Nephron progenitor cell (in vitro differentiated cells): ENCODE measurements at regions not wholly inside any gene's neighbourhood (a gene's known extent, or its start where the extent isn't known, plus 50 kb on each side); places are given as distances from the start of the nearest gene placed in this dataset.

ENCODE experiments used
- DNase-seq: peaks from one replicate; pipeline ENCODE4 v3.0.0; 2021
- H3K27ac Mint-ChIP-seq: 2 replicates; pipeline ENCODE4 v1.8.0; 2021; ENCODE audit warnings: mild to moderate bottlenecking, moderate library complexity, mixed read lengths
- H3K27me3 Mint-ChIP-seq: 2 replicates; pipeline ENCODE4 v1.8.0; 2021; ENCODE audit warnings: mild to moderate bottlenecking, low read depth, mixed read lengths; ENCODE audit not compliant: poor library complexity
- H3K36me3 Mint-ChIP-seq: 2 replicates; pipeline ENCODE4 v1.8.0; 2021; ENCODE audit warnings: low read depth, mixed read lengths
- H3K4me1 Mint-ChIP-seq: 2 replicates; pipeline ENCODE4 v1.8.0; 2021; ENCODE audit warnings: mixed read lengths
- H3K4me3 Mint-ChIP-seq: 2 replicates; pipeline ENCODE4 v1.8.0; 2021; ENCODE audit warnings: mild to moderate bottlenecking, moderate library complexity, mixed read lengths
- H3K9me3 Mint-ChIP-seq: 2 replicates; pipeline ENCODE4 v1.8.0; 2021; ENCODE audit warnings: mild to moderate bottlenecking, moderate library complexity, mixed read lengths
- TF ChIP-seq, protein P1 (sequence below): fragments of 200-600 bp; sonication (generic); IDR thresholded peaks from 2 replicates; pipeline ENCODE4 v1.5.0; 2021; ENCODE audit warnings: antibody characterized with exemption

DNA sequence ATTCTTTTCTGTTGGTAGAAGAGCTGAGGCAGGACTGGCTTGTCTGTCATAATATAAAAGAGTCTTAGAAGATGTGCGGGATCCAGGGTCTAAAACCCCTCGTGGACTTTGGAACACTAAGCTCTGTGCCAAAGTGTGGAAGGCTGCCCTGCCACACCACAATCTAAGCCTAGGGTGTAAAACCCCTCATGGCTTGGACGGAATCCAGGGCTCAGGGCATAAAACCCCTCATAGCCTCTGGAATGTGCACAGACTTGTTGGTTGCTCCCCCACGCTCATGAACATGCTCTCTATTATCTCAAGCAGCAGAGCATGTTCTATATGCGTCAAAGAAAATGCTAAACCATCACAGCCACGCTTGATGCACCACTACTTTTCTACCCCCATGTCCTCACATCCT is 483.6 kb downstream of the GABRG1 start:
- H3K27me3 Mint-ChIP-seq: no peaks in the 10 kb centered on the region
- TF ChIP-seq, protein P1, sequence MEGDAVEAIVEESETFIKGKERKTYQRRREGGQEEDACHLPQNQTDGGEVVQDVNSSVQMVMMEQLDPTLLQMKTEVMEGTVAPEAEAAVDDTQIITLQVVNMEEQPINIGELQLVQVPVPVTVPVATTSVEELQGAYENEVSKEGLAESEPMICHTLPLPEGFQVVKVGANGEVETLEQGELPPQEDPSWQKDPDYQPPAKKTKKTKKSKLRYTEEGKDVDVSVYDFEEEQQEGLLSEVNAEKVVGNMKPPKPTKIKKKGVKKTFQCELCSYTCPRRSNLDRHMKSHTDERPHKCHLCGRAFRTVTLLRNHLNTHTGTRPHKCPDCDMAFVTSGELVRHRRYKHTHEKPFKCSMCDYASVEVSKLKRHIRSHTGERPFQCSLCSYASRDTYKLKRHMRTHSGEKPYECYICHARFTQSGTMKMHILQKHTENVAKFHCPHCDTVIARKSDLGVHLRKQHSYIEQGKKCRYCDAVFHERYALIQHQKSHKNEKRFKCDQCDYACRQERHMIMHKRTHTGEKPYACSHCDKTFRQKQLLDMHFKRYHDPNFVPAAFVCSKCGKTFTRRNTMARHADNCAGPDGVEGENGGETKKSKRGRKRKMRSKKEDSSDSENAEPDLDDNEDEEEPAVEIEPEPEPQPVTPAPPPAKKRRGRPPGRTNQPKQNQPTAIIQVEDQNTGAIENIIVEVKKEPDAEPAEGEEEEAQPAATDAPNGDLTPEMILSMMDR: no peak
- no peak for DNase-seq
- no peak overlapping the region for H3K27ac Mint-ChIP-seq
- H3K36me3 Mint-ChIP-seq: no peaks in the 10 kb centered on the region
- H3K4me1 Mint-ChIP-seq: no peaks in the 10 kb centered on the region
- H3K4me3 Mint-ChIP-seq: no peak overlapping the region
- H3K9me3 Mint-ChIP-seq: no peaks in the 10 kb centered on the region

DNA sequence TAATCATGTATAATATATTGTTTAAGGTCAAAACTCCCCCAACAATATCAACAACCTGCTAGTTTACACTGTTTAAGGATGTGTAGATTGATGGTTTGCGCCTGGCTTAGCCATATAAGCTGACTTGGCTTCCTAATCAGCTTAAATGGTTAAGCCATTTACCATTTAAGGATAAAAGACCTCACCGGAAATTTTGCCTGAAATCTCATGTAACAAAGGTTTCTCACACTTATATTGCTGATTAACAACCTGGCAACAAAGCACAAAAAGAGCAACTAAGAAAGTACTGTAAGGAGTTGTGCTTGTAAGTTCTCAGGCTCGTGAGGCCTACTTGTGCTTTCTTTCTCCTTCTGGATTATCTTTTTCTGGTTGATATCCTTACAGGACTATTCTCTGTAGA is 485.2 kb downstream of the GABRG1 start:
- DNase-seq: no peak
- H3K4me3 Mint-ChIP-seq: no peak overlapping the region
- TF ChIP-seq, protein P1: no peak
- no peak overlapping the region for H3K27ac Mint-ChIP-seq
- H3K4me1 Mint-ChIP-seq: no peaks in the 10 kb centered on the region
- H3K27me3 Mint-ChIP-seq: no peaks in the 10 kb centered on the region
- H3K9me3 Mint-ChIP-seq: no peaks in the 10 kb centered on the region
- H3K36me3 Mint-ChIP-seq: no peaks in the 10 kb centered on the region

DNA sequence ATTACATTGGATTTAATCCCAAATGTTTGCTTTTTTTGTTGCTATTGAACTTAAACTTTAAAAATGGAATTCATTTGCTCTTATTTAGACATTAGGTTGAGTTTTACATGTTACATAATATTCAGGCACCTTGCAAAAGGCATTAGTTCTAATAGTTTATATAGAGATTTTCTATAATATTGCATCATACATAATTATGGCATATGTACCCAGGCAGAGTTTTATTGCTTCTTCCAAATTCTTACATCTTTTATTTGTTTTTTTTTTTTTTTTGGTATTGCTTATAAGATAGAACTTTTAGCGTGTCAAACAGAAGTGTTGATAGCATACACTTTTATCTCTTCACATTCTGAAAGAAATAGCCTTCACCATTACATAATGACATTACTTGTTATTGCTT is 487.7 kb downstream of the GABRG1 start:
- Mint-ChIP-seq H3K27ac (no peak overlapping the region), H3K9me3 (no peaks in the 10 kb centered on the region), H3K4me1 (no peaks in the 10 kb centered on the region), H3K4me3 (no peak overlapping the region), H3K36me3 (no peaks in the 10 kb centered on the region), H3K27me3 (no peaks in the 10 kb centered on the region)
- TF ChIP-seq, protein P1: no peak
- no peak for DNase-seq

DNA sequence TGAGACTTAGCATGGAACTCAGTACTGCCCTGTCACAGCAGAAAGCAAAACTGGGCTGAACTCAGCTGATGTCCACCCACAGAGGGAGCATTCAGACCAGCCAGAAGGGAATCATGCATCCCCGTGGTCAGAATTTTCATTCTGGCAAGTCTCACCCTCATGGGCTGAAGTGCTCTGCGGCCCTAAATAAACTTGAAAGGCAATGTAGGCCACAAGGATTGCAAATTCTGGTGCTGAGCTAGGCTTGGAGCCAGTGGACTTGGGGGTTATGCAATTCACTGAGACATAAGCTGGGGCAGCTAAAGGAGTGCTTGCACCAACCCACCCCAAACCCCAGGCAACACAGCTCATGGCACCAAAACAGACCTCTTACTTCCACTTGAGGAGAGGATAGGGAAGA is 494.1 kb downstream of the GABRG1 start:
- Mint-ChIP-seq H3K4me3 (no peak overlapping the region), H3K9me3 (no peaks in the 10 kb centered on the region), H3K27me3 (peaks cover 4% of the 10 kb centered on the region), H3K36me3 (no peaks in the 10 kb centered on the region), H3K4me1 (no peaks in the 10 kb centered on the region), H3K27ac (no peak overlapping the region)
- DNase-seq: no peak
- TF ChIP-seq, protein P1: no peak

DNA sequence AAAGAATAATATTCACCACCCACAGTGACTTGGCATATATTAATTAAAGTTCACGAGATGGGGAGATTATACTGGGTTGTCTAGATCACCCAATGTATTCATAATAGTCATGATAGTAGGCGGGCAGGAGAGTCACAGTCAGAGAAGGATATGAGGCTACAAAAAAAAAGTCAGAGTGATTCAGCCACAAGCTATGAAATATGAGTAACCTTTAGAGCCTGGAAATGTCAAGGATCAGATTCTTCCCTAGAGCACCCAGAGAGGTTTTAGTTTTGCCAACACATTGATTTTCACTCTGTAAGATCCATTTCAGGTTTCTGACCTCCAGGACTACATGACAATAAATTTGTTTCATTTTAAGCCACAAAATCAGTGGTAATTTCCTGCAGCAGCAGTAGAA is 501.9 kb downstream of the GABRG1 start:
- no peak overlapping the region for H3K27ac Mint-ChIP-seq
- H3K9me3 Mint-ChIP-seq: no peaks in the 10 kb centered on the region
- H3K36me3 Mint-ChIP-seq: no peaks in the 10 kb centered on the region
- no peak for DNase-seq
- no peaks in the 10 kb centered on the region for H3K4me1 Mint-ChIP-seq
- no peak overlapping the region for H3K4me3 Mint-ChIP-seq
- TF ChIP-seq, protein P1: no peak
- H3K27me3 Mint-ChIP-seq: no peaks in the 10 kb centered on the region

DNA sequence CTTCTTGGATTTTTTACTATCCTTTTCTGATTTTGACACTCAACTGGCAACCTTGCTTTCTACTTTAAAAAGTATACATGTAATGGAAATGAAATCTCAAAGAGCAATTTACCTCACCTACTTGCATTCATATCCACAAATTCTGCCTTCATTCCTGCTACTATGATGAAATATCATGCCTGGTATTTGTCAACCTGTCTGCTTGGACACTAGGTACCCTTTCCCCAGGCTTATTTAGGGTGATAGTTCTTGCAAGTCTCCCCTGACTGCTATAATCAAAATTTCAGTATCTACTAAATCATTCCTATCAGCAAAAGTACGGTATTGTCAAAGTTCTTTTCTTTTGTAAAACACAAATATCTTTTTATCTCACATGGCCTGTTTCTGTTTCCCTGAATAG is 503.0 kb downstream of the GABRG1 start:
- no peak overlapping the region for H3K27ac Mint-ChIP-seq
- no peak overlapping the region for H3K4me3 Mint-ChIP-seq
- H3K36me3 Mint-ChIP-seq: no peaks in the 10 kb centered on the region
- TF ChIP-seq, protein P1: no peak
- no peak for DNase-seq
- H3K4me1 Mint-ChIP-seq: no peaks in the 10 kb centered on the region
- H3K27me3 Mint-ChIP-seq: no peaks in the 10 kb centered on the region
- H3K9me3 Mint-ChIP-seq: no peaks in the 10 kb centered on the region
